HS-27A (cell line): ENCODE measurements at regions not wholly inside any gene's neighbourhood (a gene's known extent, or its start where the extent isn't known, plus 50 kb on each side); places are given as distances from the start of the nearest gene placed in this dataset.

Source experiments
- DNase-seq: peaks from one replicate; pipeline ENCODE4 v3.0.0-alpha.2; 2012; ENCODE audit warnings: low read depth, missing footprints

GRCh38 chr2:196535061-196535460, 104.5 kb upstream of the CCDC150 start:
- DNase-seq = no peak

GRCh38 chr2:196535742-196536141, 103.8 kb upstream of the CCDC150 start:
- no peak for DNase-seq

DNA sequence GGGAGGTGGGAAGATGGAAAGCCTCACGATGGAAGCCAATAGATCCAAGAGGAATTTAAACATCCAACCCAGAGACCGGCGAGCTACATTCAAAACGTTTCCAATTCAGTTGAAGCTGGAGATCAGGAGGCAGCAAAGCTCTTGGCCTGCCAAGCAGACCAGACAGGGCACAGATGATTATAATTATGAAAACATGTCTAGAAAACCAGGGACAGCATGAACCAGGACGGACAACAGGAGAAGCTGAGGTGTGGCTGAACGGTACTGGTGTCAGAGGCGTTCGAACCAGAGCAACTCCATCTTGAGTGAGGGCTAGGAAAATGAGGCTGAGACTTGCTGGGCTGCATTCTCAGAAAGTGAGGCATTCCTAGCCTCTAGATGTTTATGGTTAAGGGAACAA, 102.2 kb upstream of the CCDC150 start:
- DNase-seq = no peak

- DNase-seq = no peak
These were observed 101.3 kb upstream of the CCDC150 start for GRCh38 chr2:196538189-196538588.

GRCh38 chr2:196538646-196539045, 100.9 kb upstream of the CCDC150 start:
- DNase-seq = no peak

GRCh38 chr2:196544906-196545433, 94.5 kb upstream of the CCDC150 start:
- DNase-seq = no peak

DNA sequence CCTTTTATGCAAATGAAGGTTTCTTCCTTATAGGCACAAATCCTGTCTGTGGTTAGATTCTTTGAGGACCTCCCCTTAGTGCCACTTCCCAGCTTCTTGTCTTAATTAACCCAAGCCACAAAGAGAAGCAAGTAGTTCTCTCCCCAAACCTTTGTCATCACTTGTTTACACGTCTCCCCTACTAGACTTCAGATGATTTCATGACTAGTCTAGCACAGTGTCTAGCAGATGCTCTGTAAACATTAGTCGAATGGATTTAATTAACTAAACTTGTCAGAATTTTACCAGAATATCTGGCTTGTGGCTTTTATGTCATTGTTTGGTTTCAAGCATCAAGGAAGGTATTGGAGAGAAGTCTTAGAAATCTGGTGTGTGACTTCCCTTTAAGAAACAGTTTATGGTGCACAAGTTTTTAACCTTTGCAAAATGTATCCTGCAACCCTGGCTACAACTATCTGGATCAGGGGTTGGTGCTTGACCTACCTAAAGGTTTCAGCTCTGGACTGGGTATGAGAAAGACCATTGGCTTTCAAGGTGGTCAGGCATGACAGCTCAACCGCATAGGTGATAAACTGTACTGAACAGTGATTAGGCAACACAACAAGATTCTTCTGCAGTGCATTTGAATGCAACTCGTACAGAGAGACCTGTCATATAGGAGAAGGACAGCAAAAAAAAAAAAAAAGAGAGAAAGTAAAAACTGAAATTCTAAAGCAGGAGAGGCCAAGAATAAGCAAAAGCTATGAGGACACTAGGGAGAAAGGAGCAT, 93.2 kb upstream of the CCDC150 start:
- no peak for DNase-seq

DNA sequence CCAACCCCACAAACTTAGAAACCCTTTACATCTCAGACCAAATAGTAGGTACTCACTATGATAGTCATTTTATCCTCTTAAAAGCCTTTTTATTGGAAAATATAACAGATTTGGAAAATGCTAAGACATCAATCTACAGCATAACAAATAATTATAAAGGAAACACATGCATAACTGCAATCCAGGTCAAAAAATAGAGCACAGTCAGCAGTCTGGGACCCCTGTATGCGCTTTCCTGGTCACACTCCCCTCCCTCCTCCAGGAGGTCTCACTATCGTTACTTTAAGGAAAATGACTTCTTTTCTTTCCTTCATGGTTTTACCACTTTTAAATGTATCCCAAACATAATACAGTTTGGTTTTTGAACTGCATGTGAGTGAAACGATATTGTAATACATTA, 90.5 kb upstream of the CCDC150 start:
- no peak for DNase-seq

DNA sequence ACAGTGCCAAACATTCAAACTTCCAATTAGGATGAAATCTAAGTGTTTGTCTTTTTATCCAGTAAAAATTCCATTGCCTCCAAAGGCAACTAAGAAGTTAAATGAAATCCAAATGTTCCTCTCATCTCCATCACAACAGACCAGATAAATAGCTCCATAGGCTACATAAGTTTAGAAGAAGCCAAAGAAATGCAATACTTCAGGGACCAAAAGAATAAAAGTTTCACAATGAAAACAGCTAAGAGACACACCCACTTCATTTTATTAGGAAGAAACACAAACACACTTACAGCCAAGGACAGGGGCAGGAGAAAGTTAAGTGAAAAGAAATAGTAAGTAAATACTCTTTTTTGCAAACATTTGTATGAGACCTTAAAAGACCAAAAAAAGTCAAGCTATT, 88.5 kb upstream of the CCDC150 start:
- DNase-seq = no peak

DNA sequence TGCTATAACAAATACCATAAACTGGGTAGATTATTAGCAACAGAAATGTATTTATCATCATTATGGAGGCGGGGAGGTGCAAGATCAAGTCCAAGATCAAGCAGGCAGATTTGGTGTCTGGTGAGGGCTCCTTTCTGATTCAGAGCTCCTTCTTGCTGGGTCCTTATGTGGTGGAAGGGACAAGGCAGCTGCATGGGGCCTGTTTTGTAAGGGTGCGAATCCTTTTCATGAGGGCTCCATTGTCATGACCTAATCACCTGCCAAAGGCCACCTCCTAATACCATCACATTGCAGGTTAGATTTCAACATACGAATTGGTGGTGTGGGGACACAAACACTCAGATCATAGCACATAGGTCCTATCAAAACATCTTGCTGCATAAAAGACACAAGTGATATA, 84.4 kb upstream of the CCDC150 start:
- no peak for DNase-seq

GRCh38 chr2:196555726-196556125, 83.8 kb upstream of the CCDC150 start:
- DNase-seq = no peak

DNA sequence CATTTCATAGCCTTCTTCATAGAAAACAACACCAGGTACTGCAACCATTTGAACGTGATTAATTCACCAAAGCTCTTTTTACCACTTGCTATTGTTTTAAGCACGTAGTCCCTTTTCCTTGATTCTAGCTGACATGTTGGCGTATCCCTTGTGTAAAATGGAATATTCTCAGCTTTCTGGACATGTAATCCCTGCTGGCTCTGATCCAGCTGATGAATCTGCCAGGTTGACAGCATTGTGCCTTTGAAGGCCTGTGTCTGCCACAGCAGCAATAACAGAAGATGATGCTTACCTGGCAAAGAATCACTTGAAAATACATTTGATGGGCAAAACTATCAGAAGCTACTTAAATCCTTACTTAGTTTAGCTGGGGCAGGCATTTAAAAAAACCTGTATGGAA, 81.0 kb upstream of the CCDC150 start:
- no peak for DNase-seq

DNA sequence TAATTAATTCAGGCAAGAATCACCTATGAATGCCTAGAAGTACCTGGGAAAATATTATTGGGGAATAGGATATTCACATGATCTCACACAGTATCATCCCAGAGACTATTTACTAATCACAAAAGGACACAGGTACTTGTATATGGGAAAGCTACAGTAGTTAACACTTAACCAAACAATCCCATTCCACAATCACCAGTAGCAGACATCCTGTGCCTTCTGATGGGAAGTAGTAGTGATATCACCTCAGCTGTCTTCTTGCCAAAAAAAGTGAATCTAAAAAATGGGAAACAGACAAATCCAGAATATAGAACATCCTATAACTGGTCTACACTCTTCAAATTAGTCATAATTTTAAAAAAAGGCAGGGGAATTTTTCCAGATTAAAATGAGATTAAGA, 75.6 kb upstream of the CCDC150 start:
- DNase-seq = no peak

DNA sequence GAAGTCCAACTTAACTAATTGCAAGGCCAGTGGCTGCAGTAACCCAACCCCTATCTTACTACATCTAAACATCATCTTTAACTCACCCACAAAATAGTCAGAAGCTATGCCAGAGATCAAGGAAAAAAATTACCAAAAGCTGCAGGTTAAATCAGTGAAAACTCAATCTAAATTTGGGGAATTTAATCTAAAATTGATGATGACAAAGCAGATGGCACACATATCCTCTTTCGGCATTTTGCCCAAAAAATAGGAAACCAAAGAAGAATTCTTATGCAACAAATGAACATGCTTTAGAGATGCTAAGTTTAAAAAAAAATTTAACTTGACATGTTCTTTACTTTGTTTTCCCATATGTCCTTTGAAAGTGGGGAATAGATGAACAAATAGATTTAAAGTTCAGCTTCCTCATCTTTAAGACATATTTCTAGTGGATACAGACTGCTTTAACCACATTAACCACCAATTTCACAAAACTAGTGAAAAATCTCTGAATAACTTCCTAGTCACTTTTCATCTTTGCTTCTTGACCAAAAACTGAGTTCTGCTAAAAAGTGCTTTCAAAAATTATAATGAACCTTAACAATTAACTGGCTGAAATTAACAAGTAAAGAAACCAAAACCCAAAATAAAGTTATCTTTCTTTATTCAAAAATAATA, 74.3 kb upstream of the CCDC150 start:
- no peak for DNase-seq

- no peak for DNase-seq
These were observed 73.5 kb upstream of the CCDC150 start for GRCh38 chr2:196565982-196566381.

- DNase-seq = no peak
These were observed 72.4 kb upstream of the CCDC150 start for GRCh38 chr2:196566961-196567666.

DNA sequence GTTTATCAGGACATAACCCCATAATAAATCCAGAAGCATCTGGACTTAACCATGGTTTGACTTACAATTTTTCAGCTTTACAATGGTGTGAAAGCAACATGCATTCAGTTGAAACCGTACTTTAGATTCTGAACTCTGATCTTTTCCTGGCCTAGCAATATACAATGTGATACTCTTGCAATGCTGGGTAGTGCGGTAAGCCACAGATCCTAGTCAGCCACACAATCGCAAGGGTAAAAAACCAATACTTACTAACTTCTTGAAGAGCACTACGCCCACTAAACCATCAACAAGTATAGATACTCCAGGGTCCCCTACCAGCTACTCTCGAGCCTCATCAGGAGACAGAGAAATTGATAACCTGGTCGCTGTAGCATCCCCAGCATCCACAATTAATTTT, 71.0 kb upstream of the CCDC150 start:
- DNase-seq = no peak

- no peak for DNase-seq
These were observed 54.6 kb upstream of the CCDC150 start for GRCh38 chr2:196584903-196585302.

DNA sequence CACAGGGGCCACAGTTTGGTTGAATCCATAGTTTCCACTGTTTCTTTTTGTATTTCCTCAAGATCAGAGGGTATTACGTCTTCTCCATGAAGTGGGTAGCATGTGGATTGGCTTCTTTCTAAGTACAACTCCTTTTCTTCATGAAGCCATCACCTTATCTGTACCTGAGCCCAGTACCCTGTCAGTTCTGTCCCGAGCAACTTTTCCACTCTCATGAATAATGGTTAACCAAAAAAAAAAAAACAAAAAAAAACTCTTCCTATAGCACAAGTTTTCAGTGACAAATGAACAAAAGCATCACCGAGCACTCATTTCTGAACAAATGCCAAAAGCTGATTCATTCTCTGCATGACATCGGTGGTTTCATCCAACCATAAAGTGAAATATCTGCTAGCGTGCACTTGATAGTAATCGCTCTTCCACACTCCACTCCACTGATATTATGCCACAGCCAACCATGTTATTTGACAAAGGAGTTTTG, 53.0 kb upstream of the CCDC150 start:
- DNase-seq = peak; percentile 60

DNA sequence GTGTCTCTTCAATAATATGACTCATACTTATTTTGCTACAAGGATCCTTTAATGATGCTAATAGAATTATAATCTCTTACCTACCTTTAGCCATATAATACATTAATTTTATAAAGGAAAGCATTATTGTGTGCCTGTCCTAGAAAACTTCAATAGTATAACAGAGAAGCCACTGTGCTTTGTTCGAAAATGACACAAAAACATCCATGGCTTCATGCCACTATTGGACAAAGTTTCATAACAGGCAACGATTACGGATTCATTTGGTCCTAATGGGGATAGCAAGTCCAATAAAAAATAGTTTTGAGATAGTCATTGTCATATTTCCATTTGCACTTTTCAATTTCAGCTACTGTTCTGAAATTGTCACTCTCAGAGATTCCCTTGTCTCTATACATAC, 52.5 kb upstream of the CCDC150 start:
- no peak for DNase-seq

DNA sequence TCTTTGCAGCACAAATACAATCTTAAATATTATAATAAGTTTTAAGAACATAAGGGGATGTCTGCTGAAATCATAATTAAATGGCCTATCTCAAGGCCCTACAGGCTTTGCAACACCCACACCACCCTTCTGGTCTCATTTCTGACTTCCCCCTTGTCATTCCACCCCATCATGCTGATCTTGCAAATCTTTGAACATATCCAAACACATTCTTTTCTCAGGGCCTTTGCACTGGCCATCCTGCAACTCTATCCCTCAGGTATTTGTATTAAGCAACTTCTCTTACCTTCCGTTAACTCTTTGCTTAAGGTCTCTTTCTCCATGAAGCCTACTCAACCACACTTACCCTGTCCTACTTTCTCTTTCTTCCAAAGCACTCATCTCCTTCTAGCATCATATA, 51.8 kb upstream of the CCDC150 start:
- no peak for DNase-seq

- no peak for DNase-seq
These were observed 50.1 kb upstream of the CCDC150 start for GRCh38 chr2:196589419-196589818.
